Breast epithelium (tissue), 4 donors: ENCODE measurements at regions not wholly inside any gene's neighbourhood (a gene's known extent, or its start where the extent isn't known, plus 50 kb on each side); places are given as distances from the start of the nearest gene placed in this dataset.

Source experiments
- DNase-seq, 2 donors: peaks; one replicate each; pipeline ENCODE4 v3.0.0-alpha.2; 2019; ENCODE audit warnings: low spot score in 2 of 2
- H3K27ac ChIP-seq, 2 donors: fragments of 200-600 bp; sonication (generic) in 1 of 2; one replicate each; pipeline ENCODE4 v1.5.1; 2016 to 2019; ENCODE audit warnings: mild to moderate bottlenecking in 1 of 2
- H3K27me3 ChIP-seq, 2 donors: fragments of 200-600 bp; sonication (generic) in 1 of 2; one replicate each; pipeline versions ENCODE4 v1.5.1 to v1.6.0; 2017 to 2019; ENCODE audit warnings: control low read depth in 1 of 2, mild to moderate bottlenecking in 1 of 2
- H3K36me3 ChIP-seq: fragments of 200-600 bp; one replicate; pipeline ENCODE4 v1.5.1; 2019
- H3K4me1 ChIP-seq, 2 donors: fragments of 200-600 bp; sonication (generic); one replicate each; pipeline ENCODE4 v1.5.1; 2016 to 2019; ENCODE audit warnings: control low read depth in 1 of 2
- H3K4me3 ChIP-seq, 3 donors: fragments of 200-600 bp; sonication (generic); 1 replicate in 2 of 3; 2 replicates in 1 of 3; pipeline ENCODE4 v1.5.1; 2016 to 2019; ENCODE audit warnings: mild to moderate bottlenecking in 3 of 3, moderate library complexity in 2 of 3
- H3K9me3 ChIP-seq, 2 donors: fragments of 200-600 bp; sonication (generic) in 1 of 2; one replicate each; pipeline ENCODE4 v1.5.1; 2016 to 2019; ENCODE audit warnings: control low read depth in 1 of 2
- POLR2A ChIP-seq: fragments of 450-650 bp; IDR thresholded peaks from one replicate; pipeline ENCODE4 v1.6.1; 2016; ENCODE audit warnings: antibody characterized with exemption, mild to moderate bottlenecking, moderate library complexity
- POLR2AphosphoS5 ChIP-seq, 3 donors: sonication (generic); formaldehyde crosslinking; IDR thresholded peaks; one replicate each; pipeline ENCODE4 v1.6.1; 2017; ENCODE audit warnings: antibody characterized with exemption in 3 of 3
- intact Hi-C: fragments of 100-400 bp; cut with DNase I; formaldehyde crosslinking; loops from one replicate; pipeline ENCODE4 v1.15.1; 2023; ENCODE audit warnings: low total_unique reads
- TF ChIP-seq, protein P1 (sequence below), 3 donors: fragments of 450-650 bp; IDR thresholded peaks; one replicate each; pipeline ENCODE4 v1.5.1; 2016 to 2017; ENCODE audit warnings: antibody characterized with exemption in 3 of 3, mild to moderate bottlenecking in 3 of 3, moderate library complexity in 3 of 3

DNA sequence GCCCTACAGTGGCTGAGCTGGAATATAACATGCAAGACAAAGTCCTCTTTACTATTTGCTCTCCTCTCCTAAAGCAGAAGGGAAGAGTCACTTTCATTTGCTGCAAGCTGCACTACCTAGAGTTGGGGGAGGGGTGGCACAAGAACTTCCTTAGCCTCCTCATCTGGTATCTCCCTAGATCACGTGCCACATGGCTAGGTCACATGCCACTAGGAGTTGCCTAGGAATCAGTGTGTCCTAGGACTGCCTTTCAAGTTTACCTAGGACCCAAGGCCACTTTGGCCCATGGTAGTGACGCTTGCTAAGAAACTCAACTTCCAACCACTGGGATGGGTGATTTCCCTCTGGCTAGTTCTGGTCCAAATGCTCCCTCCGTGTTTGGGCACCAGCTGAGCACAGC is 625.2 kb downstream of the DIAPH3 start:
- no peak overlapping the region for H3K4me3 ChIP-seq
- no peak for DNase-seq
- no peaks in the 10 kb centered on the region for H3K4me1 ChIP-seq
- intact Hi-C loops = no loop called here
- H3K27ac ChIP-seq = no peak overlapping the region
- H3K36me3 ChIP-seq = no peaks in the 10 kb centered on the region
- H3K27me3 ChIP-seq = no peaks in the 10 kb centered on the region
- H3K9me3 ChIP-seq = no peaks in the 10 kb centered on the region
- TF ChIP-seq POLR2AphosphoS5 (IDR thresholded peaks at IDR 0.05) (no peak), POLR2A (no peak)
- TF ChIP-seq, protein P1, sequence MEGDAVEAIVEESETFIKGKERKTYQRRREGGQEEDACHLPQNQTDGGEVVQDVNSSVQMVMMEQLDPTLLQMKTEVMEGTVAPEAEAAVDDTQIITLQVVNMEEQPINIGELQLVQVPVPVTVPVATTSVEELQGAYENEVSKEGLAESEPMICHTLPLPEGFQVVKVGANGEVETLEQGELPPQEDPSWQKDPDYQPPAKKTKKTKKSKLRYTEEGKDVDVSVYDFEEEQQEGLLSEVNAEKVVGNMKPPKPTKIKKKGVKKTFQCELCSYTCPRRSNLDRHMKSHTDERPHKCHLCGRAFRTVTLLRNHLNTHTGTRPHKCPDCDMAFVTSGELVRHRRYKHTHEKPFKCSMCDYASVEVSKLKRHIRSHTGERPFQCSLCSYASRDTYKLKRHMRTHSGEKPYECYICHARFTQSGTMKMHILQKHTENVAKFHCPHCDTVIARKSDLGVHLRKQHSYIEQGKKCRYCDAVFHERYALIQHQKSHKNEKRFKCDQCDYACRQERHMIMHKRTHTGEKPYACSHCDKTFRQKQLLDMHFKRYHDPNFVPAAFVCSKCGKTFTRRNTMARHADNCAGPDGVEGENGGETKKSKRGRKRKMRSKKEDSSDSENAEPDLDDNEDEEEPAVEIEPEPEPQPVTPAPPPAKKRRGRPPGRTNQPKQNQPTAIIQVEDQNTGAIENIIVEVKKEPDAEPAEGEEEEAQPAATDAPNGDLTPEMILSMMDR (IDR thresholded peaks at IDR 0.05) = no peak

DNA sequence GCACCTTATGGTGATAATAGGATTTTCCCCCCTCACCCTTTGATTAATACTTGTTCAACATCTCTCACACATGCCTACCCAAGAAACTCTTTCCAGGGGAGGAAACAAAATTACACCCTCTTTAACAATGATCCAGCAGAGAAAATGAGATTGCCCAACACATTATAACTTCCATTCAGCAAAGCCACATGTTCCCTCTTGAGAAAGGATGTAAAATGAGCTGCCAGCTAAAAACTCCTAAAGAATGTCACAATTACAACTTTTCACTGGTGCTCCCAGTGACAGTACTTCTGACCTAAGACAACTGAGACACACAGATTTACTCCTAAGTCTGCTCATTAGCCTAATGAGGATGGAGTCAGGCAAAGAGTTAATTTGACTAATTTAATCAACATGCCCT is 621.4 kb downstream of the DIAPH3 start:
- Histone ChIP-seq H3K27me3 (no peaks in the 10 kb centered on the region), H3K9me3 (no peaks in the 10 kb centered on the region), H3K4me1 (no peaks in the 10 kb centered on the region), H3K27ac (no peak overlapping the region), H3K4me3 (no peak overlapping the region), H3K36me3 (no peaks in the 10 kb centered on the region)
- no peak for DNase-seq
- TF ChIP-seq POLR2AphosphoS5 (IDR thresholded peaks at IDR 0.05) = no peak
- intact Hi-C loops = no loop called here

DNA sequence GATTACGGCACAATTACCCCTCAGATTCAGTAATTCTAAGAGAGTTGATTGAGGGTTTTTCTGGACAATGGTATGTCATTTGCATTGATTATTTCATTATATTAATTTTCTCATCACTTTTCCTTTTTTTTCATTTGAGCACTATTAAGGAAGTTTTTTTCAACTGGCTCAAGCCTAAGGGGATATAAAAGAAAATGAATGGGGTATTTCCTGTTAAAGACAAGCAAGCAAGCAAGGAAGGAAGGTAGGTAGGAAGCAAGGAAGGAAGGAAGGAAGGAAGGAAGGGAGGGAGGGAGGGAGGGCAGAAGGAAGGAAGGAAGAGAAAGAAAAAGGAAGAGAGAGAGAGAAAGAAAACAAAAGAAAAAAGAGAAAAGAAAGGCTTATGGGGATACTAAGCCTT is 620.3 kb downstream of the DIAPH3 start:
- no peaks in the 10 kb centered on the region for H3K27me3 ChIP-seq
- no peak for DNase-seq
- no peaks in the 10 kb centered on the region for H3K4me1 ChIP-seq
- no peak overlapping the region for H3K4me3 ChIP-seq
- TF ChIP-seq, protein P1 (IDR thresholded peaks at IDR 0.05) = no peak
- no peak for TF ChIP-seq POLR2A
- no peak for TF ChIP-seq POLR2AphosphoS5 (IDR thresholded peaks at IDR 0.05)
- H3K36me3 ChIP-seq = no peaks in the 10 kb centered on the region
- no peak overlapping the region for H3K27ac ChIP-seq
- H3K9me3 ChIP-seq = no peaks in the 10 kb centered on the region
- intact Hi-C loops = no loop called here

DNA sequence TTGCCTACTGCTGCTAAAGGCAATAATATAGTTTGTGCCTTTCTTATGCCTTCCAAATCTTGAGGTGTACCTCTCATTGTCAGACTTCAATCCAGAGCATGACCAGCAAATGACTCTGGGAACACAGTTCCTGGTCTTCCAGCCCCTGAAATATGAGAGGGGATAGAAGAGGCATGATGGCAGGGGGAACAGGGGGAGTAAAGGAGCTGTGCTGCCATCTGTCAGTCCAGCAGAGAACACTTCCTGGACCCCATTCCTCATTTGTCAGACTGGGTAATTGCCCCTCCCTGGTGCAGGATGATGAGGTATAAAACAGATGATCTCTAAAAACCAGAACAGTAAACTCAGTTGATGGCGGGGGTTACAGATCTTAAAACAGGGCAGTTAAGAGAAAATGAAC is 618.7 kb downstream of the DIAPH3 start:
- Histone ChIP-seq H3K27ac (no peak overlapping the region), H3K4me3 (no peak overlapping the region), H3K27me3 (no peaks in the 10 kb centered on the region), H3K4me1 (no peaks in the 10 kb centered on the region), H3K36me3 (no peaks in the 10 kb centered on the region), H3K9me3 (peaks cover 0 to 12% of the 10 kb centered on the region in 2 donors)
- no peak for DNase-seq
- intact Hi-C loops = no loop called here
- TF ChIP-seq, protein P1 (IDR thresholded peaks at IDR 0.05) = no peak
- TF ChIP-seq POLR2AphosphoS5 (IDR thresholded peaks at IDR 0.05) = no peak

DNA sequence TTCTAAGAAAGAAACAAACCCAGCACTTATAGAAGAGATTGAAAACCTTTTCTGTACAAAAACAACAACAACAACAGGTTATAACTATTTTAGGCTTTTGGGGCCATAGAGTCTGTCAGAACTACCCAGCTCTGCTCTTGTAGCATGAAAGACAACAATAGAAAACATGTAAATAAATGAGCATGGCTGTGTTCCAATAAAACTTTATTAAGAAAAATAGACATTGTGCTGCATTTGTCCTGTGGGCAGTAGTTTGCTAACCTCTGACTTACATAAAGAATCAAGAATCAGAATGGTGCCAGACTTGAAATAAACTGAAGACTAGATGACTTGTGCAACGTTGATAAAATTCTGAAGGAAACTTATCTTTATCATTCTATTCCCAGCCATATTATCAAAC is 617.5 kb downstream of the DIAPH3 start:
- Histone ChIP-seq H3K27ac (no peak overlapping the region), H3K4me3 (no peak overlapping the region), H3K36me3 (no peaks in the 10 kb centered on the region), H3K4me1 (no peaks in the 10 kb centered on the region), H3K27me3 (no peaks in the 10 kb centered on the region), H3K9me3 (peaks cover 0 to 21% of the 10 kb centered on the region in 2 donors)
- DNase-seq = no peak
- intact Hi-C loops = no loop called here
- TF ChIP-seq, protein P1 (IDR thresholded peaks at IDR 0.05) = no peak
- no peak for TF ChIP-seq POLR2AphosphoS5 (IDR thresholded peaks at IDR 0.05)
- no peak for TF ChIP-seq POLR2A

DNA sequence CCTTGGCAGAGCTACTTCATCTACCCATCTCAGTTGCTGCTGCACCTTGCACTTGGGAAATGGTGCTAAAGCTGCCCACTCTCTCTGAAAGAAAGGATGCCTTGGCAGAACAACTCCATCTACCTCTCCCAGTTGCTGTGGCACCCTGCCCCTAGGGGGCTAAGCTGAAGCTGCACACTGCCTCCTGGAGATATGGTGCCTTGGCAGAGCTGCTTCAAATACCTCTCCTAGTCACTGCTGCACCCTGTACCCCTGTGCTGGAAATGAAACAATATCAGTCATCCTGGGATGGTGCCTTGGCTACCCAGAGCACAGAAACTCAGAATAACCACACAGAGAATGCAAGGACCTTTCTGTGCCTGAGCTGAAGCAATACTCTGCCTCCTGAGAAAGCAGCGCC is 615.8 kb downstream of the DIAPH3 start:
- no peak for DNase-seq
- no peaks in the 10 kb centered on the region for H3K36me3 ChIP-seq
- TF ChIP-seq POLR2A (no peak), POLR2AphosphoS5 (IDR thresholded peaks at IDR 0.05) (no peak)
- TF ChIP-seq, protein P1 (IDR thresholded peaks at IDR 0.05) = no peak

More for the DNA sequence above, 615.8 kb downstream of the DIAPH3 start:
- Histone ChIP-seq H3K4me1 (no peaks in the 10 kb centered on the region), H3K27ac (no peak overlapping the region), H3K9me3 (peaks cover 0 to 27% of the 10 kb centered on the region in 2 donors), H3K4me3 (no peak overlapping the region), H3K27me3 (no peaks in the 10 kb centered on the region)
- intact Hi-C loops = no loop called here
